ENCODE measurements at regions not wholly inside any gene's neighbourhood (a gene's known extent, or its start where the extent isn't known, plus 50 kb on each side); places are given as distances from the start of the nearest gene placed in this dataset.

DNA sequence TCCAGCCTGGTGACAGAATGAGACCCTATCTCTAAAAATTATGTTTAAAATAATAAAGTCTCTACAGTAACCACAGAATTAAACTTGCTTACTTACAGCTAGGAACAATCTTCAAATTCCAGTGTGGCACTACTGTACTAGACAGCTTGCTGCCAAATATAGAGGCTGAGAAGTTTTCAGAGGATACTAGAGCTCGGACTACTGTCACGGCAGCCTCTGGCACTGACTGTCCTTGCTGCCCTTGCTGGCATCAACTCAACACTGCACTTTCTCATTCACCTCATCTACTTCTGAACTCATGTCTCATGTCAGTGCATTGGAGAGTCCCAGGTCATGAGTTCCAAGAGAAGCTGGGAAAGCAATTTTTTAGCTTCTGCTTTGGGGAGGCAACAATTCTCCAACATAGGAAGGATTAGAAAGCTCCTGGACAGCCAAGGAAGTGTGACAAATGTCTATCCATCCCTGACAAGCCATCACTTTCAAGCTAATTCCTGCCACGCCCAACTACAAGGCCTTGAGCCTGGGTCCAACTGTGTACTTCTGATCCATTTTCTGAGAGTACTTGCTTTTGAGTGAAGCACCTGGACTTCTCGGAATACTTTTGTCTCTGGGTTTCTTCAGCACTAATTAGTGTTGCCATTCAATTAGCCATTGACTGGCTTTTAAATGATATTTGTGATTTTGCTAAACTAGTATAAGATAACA lies 98.6 kb upstream of the NR3C2 start:
- TF ChIP-seq, protein P1, sequence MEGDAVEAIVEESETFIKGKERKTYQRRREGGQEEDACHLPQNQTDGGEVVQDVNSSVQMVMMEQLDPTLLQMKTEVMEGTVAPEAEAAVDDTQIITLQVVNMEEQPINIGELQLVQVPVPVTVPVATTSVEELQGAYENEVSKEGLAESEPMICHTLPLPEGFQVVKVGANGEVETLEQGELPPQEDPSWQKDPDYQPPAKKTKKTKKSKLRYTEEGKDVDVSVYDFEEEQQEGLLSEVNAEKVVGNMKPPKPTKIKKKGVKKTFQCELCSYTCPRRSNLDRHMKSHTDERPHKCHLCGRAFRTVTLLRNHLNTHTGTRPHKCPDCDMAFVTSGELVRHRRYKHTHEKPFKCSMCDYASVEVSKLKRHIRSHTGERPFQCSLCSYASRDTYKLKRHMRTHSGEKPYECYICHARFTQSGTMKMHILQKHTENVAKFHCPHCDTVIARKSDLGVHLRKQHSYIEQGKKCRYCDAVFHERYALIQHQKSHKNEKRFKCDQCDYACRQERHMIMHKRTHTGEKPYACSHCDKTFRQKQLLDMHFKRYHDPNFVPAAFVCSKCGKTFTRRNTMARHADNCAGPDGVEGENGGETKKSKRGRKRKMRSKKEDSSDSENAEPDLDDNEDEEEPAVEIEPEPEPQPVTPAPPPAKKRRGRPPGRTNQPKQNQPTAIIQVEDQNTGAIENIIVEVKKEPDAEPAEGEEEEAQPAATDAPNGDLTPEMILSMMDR (tag by site-specific recombination; IDR thresholded peaks at IDR 0.05) = no peak
- TF ChIP-seq ZNF311 (tag by site-specific recombination; IDR thresholded peaks at IDR 0.05; ENCODE audit: borderline replicate concordance) = no peak
- TF ChIP-seq, protein P2, sequence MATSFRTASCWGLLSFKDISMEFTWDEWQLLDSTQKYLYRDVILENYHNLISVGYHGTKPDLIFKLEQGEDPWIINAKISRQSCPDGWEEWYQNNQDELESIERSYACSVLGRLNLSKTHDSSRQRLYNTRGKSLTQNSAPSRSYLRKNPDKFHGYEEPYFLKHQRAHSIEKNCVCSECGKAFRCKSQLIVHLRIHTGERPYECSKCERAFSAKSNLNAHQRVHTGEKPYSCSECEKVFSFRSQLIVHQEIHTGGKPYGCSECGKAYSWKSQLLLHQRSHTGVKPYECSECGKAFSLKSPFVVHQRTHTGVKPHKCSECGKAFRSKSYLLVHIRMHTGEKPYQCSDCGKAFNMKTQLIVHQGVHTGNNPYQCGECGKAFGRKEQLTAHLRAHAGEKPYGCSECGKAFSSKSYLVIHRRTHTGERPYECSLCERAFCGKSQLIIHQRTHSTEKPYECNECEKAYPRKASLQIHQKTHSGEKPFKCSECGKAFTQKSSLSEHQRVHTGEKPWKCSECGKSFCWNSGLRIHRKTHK (tag by site-specific recombination; IDR thresholded peaks at IDR 0.05) = no peak
